ENCODE measurements at regions not wholly inside any gene's neighbourhood (a gene's known extent, or its start where the extent isn't known, plus 50 kb on each side); places are given as distances from the start of the nearest gene placed in this dataset.
"Not testable (repeated sequence)": the region's sequence is repeated elsewhere in the genome, so short reads cannot be mapped to it uniquely, and the experiment has no call there.

DNA sequence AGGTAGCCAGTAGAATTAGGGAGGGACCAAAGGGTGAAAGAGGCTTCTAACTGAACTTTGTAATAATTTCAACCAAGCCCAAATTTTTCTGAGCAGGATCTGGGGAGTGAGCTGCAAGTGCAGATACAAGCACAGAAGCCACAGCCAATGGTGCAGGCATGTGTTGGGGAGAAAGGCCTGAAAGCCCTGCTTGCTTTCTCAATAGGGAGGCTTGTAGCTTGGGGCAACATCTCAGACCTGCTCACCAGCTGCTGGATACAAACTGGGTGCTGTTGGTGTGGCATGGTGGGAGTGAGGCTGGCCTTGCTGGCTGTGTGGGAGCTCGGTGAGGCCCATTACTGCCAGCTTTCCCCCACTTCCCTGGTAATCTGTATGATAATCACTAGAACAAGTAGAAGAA is 688.5 kb upstream of the SEMA3D start:
- DNase-seq: no peak

DNA sequence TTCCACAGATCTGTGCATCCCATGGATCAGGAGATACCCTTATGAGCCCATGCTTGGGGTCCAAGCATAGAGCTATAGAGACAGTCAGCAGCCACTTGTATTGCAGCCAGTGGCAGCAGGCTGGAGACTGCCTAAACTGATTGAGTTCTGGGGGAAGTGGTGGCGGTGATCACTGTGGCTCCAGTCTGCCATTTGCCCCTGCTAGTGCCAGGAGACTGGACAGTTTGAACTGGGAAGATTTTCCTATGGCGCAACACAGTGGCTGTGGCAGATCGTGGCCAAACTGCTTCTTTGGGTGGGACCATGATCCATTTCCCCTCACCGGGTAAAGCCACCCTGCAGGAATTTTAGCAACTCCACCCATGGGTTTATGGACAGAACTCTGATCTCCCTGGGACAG is 679.7 kb upstream of the SEMA3D start:
- no peak for DNase-seq

DNA sequence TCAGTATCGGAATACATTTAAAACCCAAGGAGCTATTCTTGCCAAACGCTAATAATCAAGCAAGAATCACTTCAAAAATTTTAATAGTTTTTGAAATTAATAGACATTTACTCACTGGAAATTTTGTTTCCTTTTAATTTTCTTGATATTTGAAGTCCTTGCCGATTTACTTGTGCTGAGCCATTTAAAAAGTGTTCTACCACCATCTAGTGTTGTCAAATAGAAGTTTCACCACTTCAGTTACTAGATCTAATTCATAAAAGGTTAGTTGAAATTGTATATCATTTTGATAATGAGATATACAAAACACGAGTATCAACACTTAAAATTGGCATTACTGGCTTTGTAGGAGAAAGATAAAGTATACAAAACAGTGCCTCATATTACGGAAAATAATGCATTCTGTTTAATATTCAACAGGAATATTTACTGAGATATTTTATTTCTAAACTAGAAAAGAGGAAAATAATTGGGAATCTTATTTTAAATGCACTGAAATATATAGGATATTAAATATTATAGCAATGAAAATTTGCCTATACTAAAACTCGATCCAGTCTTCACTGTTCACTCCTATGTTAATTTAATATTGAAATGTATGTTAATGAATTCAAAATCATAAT is 664.8 kb upstream of the SEMA3D start:
- no peak for DNase-seq

DNA sequence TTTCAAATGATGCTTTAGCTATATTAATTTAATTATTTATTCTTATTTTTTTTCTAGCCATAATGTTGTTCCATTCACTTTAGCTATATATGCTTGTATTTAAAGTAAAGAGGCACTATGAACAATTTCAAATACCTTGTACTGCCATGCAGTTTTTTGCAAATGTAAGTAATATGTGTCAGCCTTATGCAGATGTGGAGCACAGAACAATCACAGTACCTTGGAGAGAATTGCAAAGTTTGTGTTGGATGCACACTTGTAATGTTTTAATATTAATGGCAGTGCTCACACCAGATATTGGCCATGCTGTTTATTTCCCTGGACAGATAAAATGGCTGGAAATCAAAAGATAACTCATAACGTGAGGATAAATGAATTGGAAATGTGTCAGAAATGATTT is 663.5 kb upstream of the SEMA3D start:
- DNase-seq: no peak

DNA sequence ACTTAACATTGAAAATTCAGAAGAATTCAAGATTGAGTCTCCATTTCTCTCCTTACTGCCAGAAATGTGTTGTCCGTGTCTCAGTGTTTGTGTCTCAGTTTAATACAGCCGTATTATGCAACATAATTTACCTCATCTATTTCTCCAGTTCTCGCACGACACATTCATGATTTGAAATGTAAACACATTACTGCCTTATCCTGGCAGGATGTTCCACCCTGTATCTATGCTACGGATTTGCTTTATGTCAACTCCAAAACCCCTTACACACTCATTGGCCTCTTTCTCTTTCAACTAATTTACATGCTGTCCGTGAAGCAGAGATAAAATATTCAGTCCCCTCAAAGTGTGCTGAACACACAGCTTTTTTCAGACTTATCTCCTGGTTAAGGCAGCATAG is 653.7 kb upstream of the SEMA3D start:
- no peak for DNase-seq

DNA sequence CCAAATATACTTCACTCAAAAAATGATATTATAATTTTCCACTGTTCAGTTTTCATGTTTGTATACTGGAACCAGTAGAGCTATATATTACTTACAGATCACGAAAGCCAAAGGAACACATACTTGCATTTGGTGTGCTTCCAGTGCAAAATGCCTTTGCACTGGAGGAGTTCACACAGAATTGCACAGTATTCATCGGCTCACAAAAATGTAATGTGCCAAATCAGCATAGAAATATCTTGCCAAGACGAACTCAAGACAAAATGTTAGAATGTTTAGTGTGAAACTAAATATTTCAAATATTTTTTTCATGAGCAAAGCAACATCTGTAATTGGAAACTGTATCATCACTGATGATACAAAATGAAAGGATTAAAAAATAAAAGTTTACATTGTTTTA is 646.2 kb upstream of the SEMA3D start:
- DNase-seq: no peak

DNA sequence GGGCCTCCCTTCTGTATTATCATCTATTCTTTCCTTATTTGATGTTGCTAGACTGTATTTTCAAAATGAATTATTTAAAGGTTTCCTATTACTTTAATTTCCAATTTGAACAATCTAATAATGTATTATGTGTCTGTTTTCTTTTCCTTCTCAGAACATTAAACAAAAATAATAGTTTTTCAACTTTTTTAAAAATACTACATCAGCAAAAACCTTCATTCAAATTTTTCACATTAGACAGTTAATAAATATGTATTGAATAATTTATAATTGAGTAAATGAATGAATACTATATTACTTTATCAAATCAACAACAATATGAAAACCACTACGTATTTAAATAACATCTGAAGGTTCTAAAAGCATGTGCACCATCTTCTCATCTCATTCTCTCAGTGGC is 644.1 kb upstream of the SEMA3D start:
- no peak for DNase-seq

DNA sequence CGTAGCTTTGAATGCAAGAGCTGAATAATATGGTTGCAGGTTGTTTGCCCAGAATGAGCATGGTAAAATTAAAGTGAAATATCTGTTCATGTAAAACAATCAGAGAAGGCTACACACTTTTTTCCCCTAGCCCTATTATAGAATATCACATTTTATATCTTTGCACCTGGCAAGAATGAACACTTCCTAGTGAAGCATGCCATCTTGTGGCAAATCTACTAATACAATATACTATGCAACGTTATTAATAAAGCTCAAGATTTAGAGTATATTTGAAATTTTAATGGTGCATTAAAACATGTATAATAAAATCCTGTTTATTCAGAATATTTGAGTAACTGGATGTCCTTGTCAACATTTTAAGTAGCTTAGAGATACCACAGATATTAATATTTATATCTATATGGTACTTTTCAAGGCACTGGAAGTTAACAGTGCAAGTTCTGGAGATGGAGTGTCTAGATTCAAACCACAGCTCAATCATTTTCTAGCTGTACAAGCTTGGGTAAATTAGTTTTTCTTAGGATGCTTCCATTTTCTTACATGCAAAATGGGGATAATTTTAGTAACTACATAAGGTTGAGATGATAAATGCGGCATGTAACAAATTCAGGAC is 643.1 kb upstream of the SEMA3D start:
- no peak for DNase-seq

DNA sequence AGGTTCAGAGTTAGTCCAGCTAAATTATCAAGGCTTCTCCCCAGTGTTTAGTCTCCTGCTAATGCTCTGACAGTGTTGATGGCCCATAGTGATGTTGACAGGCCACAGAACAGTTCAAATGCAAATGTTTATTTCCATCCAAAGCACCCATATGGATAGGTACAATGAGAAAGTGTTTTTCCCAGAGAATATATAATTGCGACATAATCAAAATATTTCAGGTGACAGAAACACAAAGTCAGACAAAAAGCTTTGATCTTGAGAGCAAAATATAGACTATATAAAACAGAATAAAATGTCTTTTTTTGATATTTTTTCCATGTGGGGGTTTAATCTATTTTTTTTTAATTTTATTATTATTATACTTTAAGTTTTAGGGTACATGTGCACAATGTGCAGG is 642.3 kb upstream of the SEMA3D start:
- DNase-seq: no peak

DNA sequence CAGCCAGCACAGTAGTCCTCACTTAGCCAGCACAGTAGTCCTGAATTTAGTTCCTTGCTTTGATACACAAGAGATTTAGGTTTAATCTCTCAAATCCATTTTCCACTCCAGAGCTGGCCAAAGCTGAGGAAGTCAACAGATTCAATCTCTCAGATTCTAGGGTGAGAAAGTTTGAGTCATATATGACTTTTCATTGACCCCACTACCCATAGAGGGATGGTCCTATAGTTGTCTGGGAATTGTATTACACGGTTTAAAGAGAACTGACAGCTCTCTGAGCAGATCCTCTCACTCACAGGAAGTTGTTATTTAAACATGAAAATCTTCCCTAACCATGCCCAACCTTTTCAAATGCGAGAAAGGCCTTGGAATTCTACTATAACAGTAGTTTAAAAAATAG is 641.8 kb upstream of the SEMA3D start:
- no peak for DNase-seq

DNA sequence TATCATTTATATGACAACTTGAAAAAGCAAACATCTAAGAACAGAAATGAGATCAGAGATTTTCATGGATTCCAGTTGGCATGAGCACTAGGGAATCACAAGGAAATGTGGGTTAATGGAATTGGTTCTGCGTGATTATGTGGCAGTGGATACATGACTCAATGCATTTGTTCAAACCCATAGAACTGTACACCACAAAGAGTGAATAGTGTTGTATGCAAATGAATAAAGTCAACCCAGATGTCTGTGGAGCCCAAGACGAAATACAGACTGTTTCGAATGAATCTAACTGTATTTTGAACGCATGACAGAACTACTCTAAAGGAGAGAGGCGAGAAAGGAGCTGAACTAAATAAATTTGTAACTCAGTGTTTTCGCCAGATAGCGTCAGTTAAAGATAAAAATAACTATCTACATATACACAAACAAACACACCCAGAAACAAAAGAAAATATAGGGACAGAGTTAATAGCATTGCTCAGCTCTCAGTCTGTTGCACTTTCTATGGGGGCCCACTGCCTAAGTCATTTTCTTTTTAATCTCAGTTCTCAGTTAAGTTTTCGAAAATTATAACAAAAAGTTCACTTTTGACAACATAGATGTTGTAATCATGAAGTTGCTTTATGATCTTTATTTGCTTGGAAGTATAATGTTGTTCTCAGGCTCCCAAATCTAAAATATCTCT is 636.7 kb upstream of the SEMA3D start:
- DNase-seq: no peak

DNA sequence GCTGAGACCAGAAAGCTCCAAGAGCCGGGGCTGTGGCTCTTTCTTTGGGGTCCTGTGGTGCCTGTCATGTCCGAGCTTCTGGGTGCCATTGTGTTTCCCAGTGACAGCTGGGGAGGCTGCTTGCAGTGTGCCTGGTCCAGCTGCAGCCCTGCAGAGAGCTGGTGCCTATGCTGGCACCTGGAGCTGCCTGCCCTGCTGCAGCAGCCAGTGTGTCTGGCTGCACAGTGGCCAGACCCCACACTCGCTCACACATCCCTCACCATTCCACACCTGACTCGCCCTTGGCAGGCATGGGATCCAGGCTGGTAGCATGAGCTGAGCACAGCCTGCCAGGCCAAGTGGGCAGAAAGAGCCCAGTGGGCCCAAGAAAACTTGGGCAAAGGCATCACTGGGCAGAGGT is 635.1 kb upstream of the SEMA3D start:
- no peak for DNase-seq

DNA sequence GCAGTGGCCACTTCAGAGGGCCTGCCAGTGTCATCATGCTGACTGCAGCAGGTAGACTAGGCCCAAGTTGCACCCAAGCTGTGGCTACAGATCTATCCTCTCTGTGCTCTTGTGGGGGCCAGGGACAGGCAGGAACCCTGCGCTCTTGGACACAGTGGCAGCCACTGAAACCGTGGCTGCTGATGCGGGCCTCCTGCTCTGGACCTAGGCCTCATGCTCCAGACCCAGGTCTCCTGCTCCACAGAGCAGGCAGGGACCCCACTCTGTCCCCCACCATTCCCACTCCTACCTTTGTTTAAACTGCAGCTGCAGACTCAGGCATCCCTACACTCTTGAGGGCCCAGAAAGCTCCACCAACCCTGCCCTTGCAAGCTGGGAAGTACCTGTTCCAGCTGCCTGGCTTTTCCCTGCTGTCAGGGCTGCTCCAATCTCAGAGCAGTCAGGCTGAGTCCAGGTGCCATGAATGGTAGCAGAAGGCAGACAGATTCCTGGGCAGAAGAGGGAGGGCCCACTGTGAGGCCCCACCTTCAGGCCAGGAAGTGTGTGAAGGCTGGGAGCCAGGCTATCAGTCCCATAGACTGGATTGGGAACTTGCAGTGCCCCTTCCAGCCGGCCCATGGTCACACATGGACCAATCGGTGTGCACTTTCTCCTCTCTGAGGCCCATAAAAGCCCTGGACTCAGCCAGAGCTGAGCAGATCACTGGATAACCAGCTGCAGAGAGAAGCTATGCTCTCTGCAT is 634.0 kb upstream of the SEMA3D start:
- DNase-seq: no peak

DNA sequence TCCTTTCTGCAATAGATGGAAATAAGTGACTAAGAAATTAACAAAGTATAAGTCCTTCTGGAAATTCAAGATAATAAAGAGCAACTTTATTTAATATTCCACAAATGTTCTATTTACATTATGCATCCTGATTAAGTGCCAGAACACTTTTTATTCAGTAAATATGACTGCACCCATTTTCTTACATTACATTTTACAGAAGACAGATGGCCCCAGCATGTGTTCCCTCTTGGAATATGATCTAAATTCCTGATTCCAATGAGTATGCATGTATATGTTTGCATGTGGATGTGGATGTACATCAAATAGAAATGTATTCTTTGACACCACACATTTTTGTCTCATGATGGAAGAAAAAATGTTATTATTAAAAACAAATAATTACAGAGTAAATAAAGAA is 628.7 kb upstream of the SEMA3D start:
- DNase-seq: no peak

DNA sequence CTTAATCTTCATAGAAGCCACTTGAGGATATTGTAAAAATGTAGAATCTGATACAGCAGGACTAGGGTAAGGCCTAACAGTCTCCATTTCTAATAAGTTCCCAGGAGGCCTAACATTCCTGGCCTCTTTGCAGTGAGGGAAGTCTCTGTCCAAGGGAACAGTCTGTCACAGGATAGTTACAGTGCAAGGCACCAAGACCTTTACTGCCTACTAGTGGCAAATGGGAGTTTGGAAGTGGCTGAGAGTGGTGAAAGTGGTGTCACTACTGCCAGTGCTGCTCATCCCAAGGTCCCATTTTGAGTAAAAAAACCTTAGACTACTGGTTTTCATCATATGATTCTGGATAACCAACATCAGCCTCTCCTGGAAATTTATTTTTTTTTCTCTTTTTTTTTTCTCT is 619.5 kb upstream of the SEMA3D start:
- no peak for DNase-seq

DNA sequence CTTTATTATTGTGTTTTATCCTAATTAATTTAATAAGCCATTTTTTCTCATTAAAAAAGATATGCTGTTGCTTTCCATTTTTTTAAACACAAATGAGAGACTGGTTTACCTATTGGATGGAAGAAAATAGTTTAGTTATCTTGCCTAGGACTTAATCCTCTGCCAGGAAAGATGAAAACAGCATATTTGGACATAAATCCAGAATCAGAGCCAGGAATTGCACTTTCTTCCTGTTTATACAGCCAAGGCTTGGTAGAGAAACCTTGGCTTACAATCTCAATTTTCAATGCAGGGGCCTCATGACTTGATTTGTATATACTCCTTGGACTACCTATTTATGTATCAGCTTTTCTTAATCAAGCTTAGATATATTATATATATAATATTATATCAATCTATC is 618.8 kb upstream of the SEMA3D start:
- no peak for DNase-seq

DNA sequence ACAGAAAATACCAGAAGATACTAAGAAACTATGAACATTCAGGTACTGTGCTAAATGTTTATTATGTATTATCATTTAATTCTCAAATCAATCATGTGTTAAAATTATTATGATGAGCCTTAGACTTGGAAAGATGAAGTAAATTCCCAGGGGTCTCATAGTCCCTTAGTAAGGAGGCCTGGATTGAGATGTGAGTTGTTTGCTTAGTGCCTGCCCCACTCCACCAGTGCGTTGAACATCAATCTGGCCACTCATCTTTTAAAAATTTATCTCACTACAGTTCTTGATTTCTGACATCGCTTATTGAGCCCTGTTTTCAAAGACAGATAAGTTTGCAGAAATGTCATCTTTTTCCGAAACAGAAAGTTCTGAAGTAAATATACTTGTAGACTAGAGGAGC is 618.4 kb upstream of the SEMA3D start:
- DNase-seq: no peak

DNA sequence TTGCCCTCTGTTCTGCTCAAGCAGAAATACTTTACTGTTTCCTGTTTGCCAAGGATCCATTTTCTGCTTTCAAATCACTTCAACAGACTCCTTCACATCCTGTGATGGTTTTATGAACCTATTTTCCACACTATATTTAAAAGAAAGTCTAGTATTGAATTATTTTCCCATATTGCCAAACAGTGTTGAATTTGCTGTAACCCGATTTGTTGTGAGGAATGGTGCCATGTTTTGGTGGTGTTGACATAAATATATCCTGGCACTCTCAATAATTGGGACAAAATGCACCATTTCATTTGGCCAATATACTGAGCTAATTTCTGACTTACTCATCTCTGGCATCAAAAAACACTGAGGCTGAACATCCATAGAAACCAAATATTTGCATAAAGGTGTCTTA is 615.4 kb upstream of the SEMA3D start:
- no peak for DNase-seq

DNA sequence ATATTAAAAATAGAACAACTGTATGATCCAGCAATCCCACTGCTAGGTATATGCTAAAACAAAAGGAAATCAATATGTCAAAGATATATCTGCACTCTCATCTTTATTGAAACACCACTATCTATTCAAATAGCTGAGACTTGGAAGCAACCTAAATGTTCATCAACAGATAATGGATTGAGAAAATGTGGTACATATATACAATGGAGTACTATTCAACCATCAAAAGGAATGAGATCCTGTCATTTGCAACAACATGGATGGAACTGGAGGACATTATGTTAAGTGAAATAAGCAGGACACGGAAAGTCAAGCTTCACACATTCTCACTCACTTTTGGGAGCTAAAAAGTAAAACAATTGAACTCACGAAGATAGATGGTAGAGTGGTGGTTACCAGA is 610.1 kb upstream of the SEMA3D start:
- no peak for DNase-seq

DNA sequence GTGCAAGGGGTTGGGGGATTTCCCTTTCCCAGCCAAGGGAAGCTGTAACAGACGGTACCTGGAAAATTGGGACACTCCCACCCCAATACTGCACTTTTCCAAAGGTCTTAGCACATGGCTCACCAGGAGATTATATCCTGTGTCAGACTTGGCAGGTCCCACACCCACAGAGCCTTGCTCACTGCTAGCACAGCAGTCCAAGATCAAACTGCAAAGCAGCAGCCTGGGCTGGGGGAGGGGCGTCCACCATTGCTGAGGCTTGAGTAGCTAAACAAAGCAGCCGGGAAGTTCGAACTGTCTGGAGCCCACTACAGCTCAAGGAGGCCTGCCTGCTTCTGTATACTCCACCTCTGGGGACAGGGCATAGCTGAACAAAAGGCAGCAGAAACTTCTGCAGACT is 604.2 kb upstream of the SEMA3D start:
- not testable (repeated sequence) for DNase-seq

DNA sequence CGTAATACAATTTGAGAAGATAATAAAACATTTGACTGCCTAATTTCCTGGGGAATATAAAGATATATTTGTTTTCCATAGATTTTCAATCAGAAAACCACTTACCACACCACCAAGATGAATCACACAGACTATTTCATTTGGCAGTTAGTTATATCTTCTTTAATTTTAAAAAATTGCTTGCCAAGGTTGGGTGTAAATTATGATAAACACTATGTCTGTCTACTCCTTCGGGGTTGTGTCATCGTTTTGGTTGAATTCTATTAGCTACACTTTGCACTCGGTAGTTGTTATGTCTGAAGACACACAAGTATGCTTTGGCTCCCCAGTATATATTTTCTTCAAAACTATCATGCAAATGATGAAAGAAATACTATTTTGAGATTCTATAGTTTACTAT is 594.8 kb upstream of the SEMA3D start:
- DNase-seq: no peak

DNA sequence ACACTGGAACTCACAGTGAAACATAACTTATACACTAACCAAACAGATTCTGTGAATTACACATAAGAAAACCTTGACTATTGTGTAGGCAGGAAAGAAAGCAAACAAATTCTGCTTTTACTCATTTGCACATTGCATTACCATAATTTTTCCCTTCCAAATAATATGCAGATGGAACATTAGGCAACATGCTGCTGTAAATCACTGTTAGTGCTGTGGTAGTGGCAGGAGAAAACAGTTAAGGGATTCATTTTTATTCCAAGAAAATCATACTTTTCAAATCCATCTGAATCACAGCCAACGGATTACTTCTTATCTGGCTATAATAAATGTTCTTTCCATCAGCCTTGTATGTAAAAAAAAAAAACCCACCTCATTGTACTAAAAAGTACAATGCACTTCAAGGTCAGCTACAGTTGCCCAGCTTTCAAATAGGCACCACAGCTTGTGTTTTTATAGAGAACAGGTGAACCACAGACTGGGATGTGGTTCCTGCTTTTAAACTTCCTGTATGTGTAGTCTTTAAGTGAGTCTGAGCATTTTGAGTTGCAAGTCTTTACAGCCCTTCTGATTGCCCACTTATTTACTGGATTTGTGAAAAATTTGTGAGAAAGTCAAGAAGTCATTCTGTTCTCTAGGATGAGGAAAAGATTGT is 590.0 kb upstream of the SEMA3D start:
- no peak for DNase-seq

DNA sequence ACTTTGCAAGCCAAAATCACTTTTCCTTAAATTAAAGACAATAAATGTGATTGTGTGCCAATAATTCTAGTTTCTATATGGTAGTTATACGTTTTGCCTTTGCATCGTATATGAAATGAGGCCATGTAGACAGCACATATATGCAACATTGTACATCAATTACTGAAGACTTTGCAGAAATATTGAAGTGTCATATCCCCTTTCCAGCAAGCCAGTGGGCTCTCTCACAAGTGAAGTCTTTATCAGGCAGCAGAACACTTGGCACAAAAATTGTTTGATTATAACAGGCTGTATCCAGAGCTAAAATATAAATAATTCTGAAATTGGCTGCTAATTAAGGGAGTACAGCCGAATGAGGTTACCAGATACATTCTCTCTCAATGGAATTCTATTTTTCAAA is 588.6 kb upstream of the SEMA3D start:
- DNase-seq: no peak

DNA sequence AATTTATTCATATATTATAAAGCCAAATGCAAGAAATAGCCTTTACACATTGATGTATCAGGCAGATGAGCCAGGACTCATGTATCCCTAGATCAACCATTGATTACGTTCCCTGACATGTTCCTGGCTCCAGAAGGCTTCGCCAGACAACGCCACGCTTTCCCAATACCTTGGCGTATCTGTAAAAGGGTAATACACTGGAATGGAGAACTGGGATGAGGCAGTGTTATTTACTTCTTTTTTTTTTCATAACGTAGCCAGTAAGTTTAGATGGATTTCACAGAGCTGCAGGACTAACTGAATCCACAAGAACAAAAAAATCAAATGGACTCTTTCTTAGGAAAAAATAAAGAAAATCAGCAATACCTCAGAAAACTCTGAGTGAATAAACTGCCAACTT is 588.1 kb upstream of the SEMA3D start:
- no peak for DNase-seq
